H9 (cell line): ENCODE measurements at regions not wholly inside any gene's neighbourhood (a gene's known extent, or its start where the extent isn't known, plus 50 kb on each side); places are given as distances from the start of the nearest gene placed in this dataset.

Experiments
- DNase-seq: peaks from one replicate; pipeline ENCODE4 v3.0.0-alpha.2; 2017
- H2AFZ ChIP-seq: one replicate; pipeline ENCODE4 v1.6.1; 2013; ENCODE audit warnings: mild to moderate bottlenecking, low read length, control low read depth, moderate library complexity
- H2AK5ac ChIP-seq: 2 replicates; pipeline ENCODE4 v1.6.1; 2013; ENCODE audit warnings: low read length, control low read depth, mixed read lengths; ENCODE audit not compliant: insufficient read length
- H2BK120ac ChIP-seq: one replicate; pipeline ENCODE4 v1.6.1; 2013; ENCODE audit warnings: low read depth, mild to moderate bottlenecking, low read length, control low read depth, inconsistent platforms; ENCODE audit not compliant: poor library complexity, severe bottlenecking
- H2BK12ac ChIP-seq: 2 replicates; pipeline ENCODE4 v1.6.1; 2013; ENCODE audit warnings: low read length, control low read depth, mixed read lengths, low read depth; ENCODE audit not compliant: insufficient read length
- H2BK15ac ChIP-seq: 2 replicates; pipeline ENCODE4 v1.6.1; 2013; ENCODE audit warnings: low read depth, low read length, control low read depth
- H2BK20ac ChIP-seq: one replicate; pipeline ENCODE4 v1.6.1; 2013; ENCODE audit warnings: low read depth, mild to moderate bottlenecking, low read length, control low read depth, inconsistent platforms; ENCODE audit not compliant: poor library complexity, severe bottlenecking
- H2BK5ac ChIP-seq: 2 replicates; pipeline ENCODE4 v1.6.1; 2013; ENCODE audit warnings: low read length, control low read depth, mixed read lengths; ENCODE audit not compliant: insufficient read length
- H3K14ac ChIP-seq: 2 replicates; pipeline ENCODE4 v1.6.1; 2013; ENCODE audit warnings: low read length, control low read depth; ENCODE audit not compliant: insufficient read depth
- H3K18ac ChIP-seq: 2 replicates; pipeline ENCODE4 v1.6.1; 2013; ENCODE audit warnings: low read depth, mild to moderate bottlenecking, mixed read lengths, low read length, control low read depth; ENCODE audit not compliant: insufficient read length
- H3K23ac ChIP-seq: 2 replicates; pipeline ENCODE4 v1.6.1; 2013; ENCODE audit warnings: low read length, control low read depth, mixed read lengths, low read depth; ENCODE audit not compliant: insufficient read length
- H3K23me2 ChIP-seq: 2 replicates; pipeline ENCODE4 v1.6.1; 2013; ENCODE audit warnings: low read depth, mild to moderate bottlenecking, mixed read lengths, low read length, control low read depth; ENCODE audit not compliant: insufficient read length, poor library complexity, severe bottlenecking
- H3K27ac ChIP-seq: 2 replicates; pipeline ENCODE4 v1.5.1; 2013; ENCODE audit warnings: low read length, control low read depth, mixed read lengths, low read depth; ENCODE audit not compliant: insufficient read length
- H3K27me3 ChIP-seq: 2 replicates; pipeline ENCODE4 v1.6.1; 2013; ENCODE audit warnings: low read length, control low read depth, inconsistent platforms; ENCODE audit not compliant: insufficient read depth
- H3K4ac ChIP-seq: 2 replicates; pipeline ENCODE4 v1.6.1; 2013; ENCODE audit warnings: low read depth, mild to moderate bottlenecking, control low read depth, inconsistent platforms, low read length, moderate library complexity
- H3K4me1 ChIP-seq: 2 replicates; pipeline ENCODE4 v1.6.1; 2013; ENCODE audit warnings: low read length, control low read depth, inconsistent platforms; ENCODE audit not compliant: insufficient read depth
- H3K4me2 ChIP-seq: 2 replicates; pipeline ENCODE4 v1.6.1; 2013; ENCODE audit warnings: low read length, control low read depth, mixed read lengths; ENCODE audit not compliant: insufficient read length, insufficient read depth
- H3K56ac ChIP-seq: 2 replicates; pipeline ENCODE4 v1.6.1; 2013; ENCODE audit warnings: low read depth, mild to moderate bottlenecking, mixed read lengths, low read length, control low read depth; ENCODE audit not compliant: insufficient read length
- H3K79me1 ChIP-seq: 2 replicates; pipeline ENCODE4 v1.6.1; 2013; ENCODE audit warnings: low read depth, mild to moderate bottlenecking, moderate library complexity, low read length, control low read depth, inconsistent platforms; ENCODE audit not compliant: insufficient read depth, poor library complexity, severe bottlenecking
- H3K79me2 ChIP-seq: 2 replicates; pipeline ENCODE4 v1.6.1; 2013; ENCODE audit warnings: low read length, control low read depth, inconsistent platforms; ENCODE audit not compliant: insufficient read depth
- H3K9ac ChIP-seq: 2 replicates; pipeline ENCODE4 v1.6.1; 2013; ENCODE audit warnings: low read length, control low read depth, mixed read lengths; ENCODE audit not compliant: insufficient read length; ENCODE audit errors: extremely low read depth
- H3K9me3 ChIP-seq: one replicate; pipeline ENCODE4 v1.6.1; 2013; ENCODE audit warnings: low read depth, low read length, inconsistent platforms; ENCODE audit not compliant: control insufficient read depth
- H3T11ph ChIP-seq: one replicate; pipeline ENCODE4 v1.6.1; 2013; ENCODE audit warnings: mild to moderate bottlenecking, low read length, control low read depth, inconsistent platforms
- H4K20me1 ChIP-seq: one replicate; pipeline ENCODE4 v1.6.1; 2013; ENCODE audit not compliant: control insufficient read depth, insufficient read length, insufficient read depth
- H4K5ac ChIP-seq: 2 replicates; pipeline ENCODE4 v1.6.1; 2013; ENCODE audit warnings: low read depth, mild to moderate bottlenecking, mixed read lengths, low read length, control low read depth; ENCODE audit not compliant: insufficient read length
- H4K8ac ChIP-seq: replicated peaks from 2 replicates; pipeline ENCODE4 v1.6.1; 2013; ENCODE audit warnings: low read length, control low read depth, mixed read lengths, low read depth; ENCODE audit not compliant: insufficient read length
- H4K91ac ChIP-seq: 2 replicates; pipeline ENCODE4 v1.6.1; 2013; ENCODE audit warnings: low read depth, mild to moderate bottlenecking, moderate library complexity, mixed read lengths, low read length, control low read depth; ENCODE audit not compliant: insufficient read length
- H3K27ac Mint-ChIP-seq, 3 experiments: 2 replicates in 2 of 3; 3 replicates in 1 of 3; pipeline ENCODE4 v1.8.0; 2020 to 2021; ENCODE audit warnings: mixed read lengths in 3 of 3, mild to moderate bottlenecking in 1 of 3, moderate library complexity in 1 of 3
- H3K27me3 Mint-ChIP-seq: 2 replicates; pipeline ENCODE4 v1.8.0; 2021; ENCODE audit warnings: low read depth, mild to moderate bottlenecking, moderate library complexity, mixed read lengths
- H3K36me3 Mint-ChIP-seq, 3 experiments: 2 replicates in 2 of 3; 3 replicates in 1 of 3; pipeline ENCODE4 v1.8.0; 2020 to 2021; ENCODE audit warnings: low read depth in 3 of 3, mixed read lengths in 3 of 3; ENCODE audit not compliant: insufficient read depth in 1 of 3
- H3K4me1 Mint-ChIP-seq, 2 experiments: 2 replicates each; pipeline ENCODE4 v1.8.0; 2020; ENCODE audit warnings: mixed read lengths in 2 of 2
- H3K4me3 Mint-ChIP-seq, 2 experiments: 2 replicates in 1 of 2; 3 replicates in 1 of 2; pipeline ENCODE4 v1.8.0; 2020 to 2021; ENCODE audit warnings: mild to moderate bottlenecking in 2 of 2, mixed read lengths in 2 of 2, moderate library complexity in 1 of 2
- H3K9me3 Mint-ChIP-seq, 2 experiments: 2 replicates in 1 of 2; 3 replicates in 1 of 2; pipeline ENCODE4 v1.8.0; 2020; ENCODE audit warnings: mild to moderate bottlenecking in 2 of 2, mixed read lengths in 2 of 2, moderate library complexity in 1 of 2
- CTCF ChIP-seq: fragments of 200-600 bp; sonication (generic); conservative IDR thresholded peaks from 3 replicates; pipeline ENCODE4 v1.8.0; 2021; ENCODE audit warnings: antibody characterized with exemption, mild to moderate bottlenecking
- WGBS: extraction: QIAGEN DNeasy Blood & Tissue Kit; methylation state at CpG from one replicate; pipeline ENCODE4 v1.1.7; 2013; ENCODE audit warnings: missing lambda C conversion rate, low lambda C conversion rate, mixed read lengths; ENCODE audit not compliant: insufficient read length; ENCODE audit errors: extremely low coverage; 5-methylcytosine and 5-hydroxymethylcytosine counted together

- no peaks in the 10 kb centered on the region for H3K79me2 ChIP-seq
Observed at GRCh38 chr7:130888468-130888867, 154.5 kb upstream of the KLF14 start.

More at GRCh38 chr7:130888468-130888867, 154.5 kb upstream of the KLF14 start:
- H4K20me1 ChIP-seq, result no peaks in the 10 kb centered on the region
- no peak overlapping the region for H3K4me3 Mint-ChIP-seq
- WGBS, result no CpG with 5 or more reads among the region's 5 CpGs
- H4K5ac ChIP-seq, result no peak overlapping the region
- H3K4me1 Mint-ChIP-seq, result peaks cover 20 to 21% of the 10 kb centered on the region in 2 experiments
- no peak overlapping the region for H3K4ac ChIP-seq
- H3K23ac ChIP-seq, result no peak overlapping the region
- H3T11ph ChIP-seq, result no peak overlapping the region
- H3K9me3 Mint-ChIP-seq, result no peaks in the 10 kb centered on the region
- H3K79me1 ChIP-seq, result no peaks in the 10 kb centered on the region
- H3K27me3 ChIP-seq, result no peaks in the 10 kb centered on the region
- no peaks in the 10 kb centered on the region for H3K4me1 ChIP-seq
- no peak overlapping the region for H3K4me2 ChIP-seq
- H3K23me2 ChIP-seq, result no peaks in the 10 kb centered on the region
- no peak overlapping the region for H4K91ac ChIP-seq
- H3K27me3 Mint-ChIP-seq, result no peaks in the 10 kb centered on the region
- no peak overlapping the region for H3K18ac ChIP-seq
- 0 out of 7 replicates have a peak overlapping the region, but pooled peaks of 1 of the 3 experiments have one; percentile 16 for H3K27ac Mint-ChIP-seq
- no peak overlapping the region for H3K14ac ChIP-seq
- H2BK20ac ChIP-seq, result no peak overlapping the region
- no peak overlapping the region for H2BK120ac ChIP-seq
- no peak overlapping the region for H3K27ac ChIP-seq
- no peak overlapping the region for H4K8ac ChIP-seq
- no peak overlapping the region for H3K9ac ChIP-seq
- TF ChIP-seq CTCF, result no peak
- peaks cover 0 to 4% (median 0%) of the 10 kb centered on the region in 3 experiments; a peak in 2 of 7 replicates for H3K36me3 Mint-ChIP-seq
- H3K9me3 ChIP-seq, result no peaks in the 10 kb centered on the region
- no peak overlapping the region for H2BK12ac ChIP-seq
- no peak overlapping the region for H2AK5ac ChIP-seq
- H2BK5ac ChIP-seq, result no peak overlapping the region
- no peak for DNase-seq
- no peak overlapping the region for H3K56ac ChIP-seq
- no peak overlapping the region for H2BK15ac ChIP-seq
- H2AFZ ChIP-seq, result no peak overlapping the region
